ENCODE measurements at regions not wholly inside any gene's neighbourhood (a gene's known extent, or its start where the extent isn't known, plus 50 kb on each side); places are given as distances from the start of the nearest gene placed in this dataset.

GRCh38 chr11:15773476-15774387 is 582.6 kb downstream of the SOX6 start:
- no peak for DNase-seq (ENCODE audit: low spot score)

- DNase-seq (ENCODE audit: low spot score), result no peak
Observed at GRCh38 chr11:15774388-15774939, 581.9 kb downstream of the SOX6 start.

- no peak for DNase-seq (ENCODE audit: low spot score)
Observed at GRCh38 chr11:15775015-15775541, 581.3 kb downstream of the SOX6 start.

GRCh38 chr11:15775797-15776196 is 580.5 kb downstream of the SOX6 start:
- DNase-seq (ENCODE audit: low spot score), result no peak

GRCh38 chr11:15776366-15776765 is 580.0 kb downstream of the SOX6 start:
- no peak for DNase-seq (ENCODE audit: low spot score)

- DNase-seq (ENCODE audit: low spot score), result no peak
Observed at GRCh38 chr11:15779518-15779917, 576.8 kb downstream of the SOX6 start.

- no peak for DNase-seq (ENCODE audit: low spot score)
Observed at GRCh38 chr11:15780382-15780781, 576.0 kb downstream of the SOX6 start.

GRCh38 chr11:15780837-15781236 is 575.5 kb downstream of the SOX6 start:
- DNase-seq (ENCODE audit: low spot score), result no peak

GRCh38 chr11:15783619-15784018 is 572.7 kb downstream of the SOX6 start:
- no peak for DNase-seq (ENCODE audit: low spot score)

- peak; percentile 3 for DNase-seq (ENCODE audit: low spot score)
Observed at GRCh38 chr11:15793043-15793996, 563.0 kb downstream of the SOX6 start.

GRCh38 chr11:15794361-15795150 is 561.8 kb downstream of the SOX6 start:
- DNase-seq (ENCODE audit: low spot score), result no peak

GRCh38 chr11:15795378-15795777 is 561.0 kb downstream of the SOX6 start:
- no peak for DNase-seq (ENCODE audit: low spot score)

- DNase-seq (ENCODE audit: low spot score), result no peak
Observed at GRCh38 chr11:15800111-15800800, 556.1 kb downstream of the SOX6 start.

- DNase-seq (ENCODE audit: low spot score), result no peak
Observed at GRCh38 chr11:15801126-15801525, 555.2 kb downstream of the SOX6 start.

- no peak for DNase-seq (ENCODE audit: low spot score)
Observed at GRCh38 chr11:15801616-15802015, 554.7 kb downstream of the SOX6 start.

GRCh38 chr11:15805726-15806125 is 550.6 kb downstream of the SOX6 start:
- no peak for DNase-seq (ENCODE audit: low spot score)

- DNase-seq (ENCODE audit: low spot score), result no peak
Observed at GRCh38 chr11:15806217-15806616, 550.1 kb downstream of the SOX6 start.

GRCh38 chr11:15807827-15808226 is 548.5 kb downstream of the SOX6 start:
- DNase-seq (ENCODE audit: low spot score), result no peak

- no peak for DNase-seq (ENCODE audit: low spot score)
Observed at GRCh38 chr11:15810082-15810481, 546.3 kb downstream of the SOX6 start.

- no peak for DNase-seq (ENCODE audit: low spot score)
Observed at GRCh38 chr11:15810525-15810924, 545.8 kb downstream of the SOX6 start.
